Upper lobe of left lung (tissue), 6 donors: ENCODE measurements at regions not wholly inside any gene's neighbourhood (a gene's known extent, or its start where the extent isn't known, plus 50 kb on each side); places are given as distances from the start of the nearest gene placed in this dataset.
"Not testable (repeated sequence)": the region's sequence is repeated elsewhere in the genome, so short reads cannot be mapped to it uniquely, and the experiment has no call there.

Experiments
- ATAC-seq, 2 donors: fragments of 200-7000 bp; cut with Tn5 transposase; one replicate each; pipeline ENCODE4 v1.9.1; 2022; ENCODE audit warnings: mild to moderate bottlenecking in 2 of 2, moderate library complexity in 2 of 2; ENCODE audit not compliant: low FRiP score in 2 of 2
- DNase-seq, 2 donors: peaks; one replicate each; pipeline ENCODE4 v3.0.0-alpha.2; 2019 to 2020
- H3K27ac ChIP-seq, 4 donors: fragments of 200-600 bp; sonication (generic); one replicate each; pipeline ENCODE4 v1.5.1; 2016 to 2019
- H3K27me3 ChIP-seq, 4 donors: fragments of 200-600 bp; sonication (generic); one replicate each; pipeline ENCODE4 v1.5.1; 2017 to 2019
- H3K36me3 ChIP-seq, 4 donors: fragments of 200-600 bp; sonication (generic); one replicate each; pipeline ENCODE4 v1.5.1; 2016 to 2019
- H3K4me1 ChIP-seq, 4 donors: fragments of 200-600 bp; sonication (generic); one replicate each; pipeline ENCODE4 v1.5.1; 2018 to 2019
- H3K4me3 ChIP-seq, 4 donors: fragments of 200-600 bp; sonication (generic); one replicate each; pipeline ENCODE4 v1.5.1; 2017 to 2019; ENCODE audit warnings: mild to moderate bottlenecking in 2 of 4, moderate library complexity in 1 of 4
- H3K9me3 ChIP-seq, 4 donors: fragments of 200-600 bp; sonication (generic); one replicate each; pipeline ENCODE4 v1.5.1; 2018 to 2019
- EP300 ChIP-seq, 4 donors: sonication (generic); formaldehyde crosslinking; IDR thresholded peaks; one replicate each; pipeline ENCODE4 v1.5.1; 2017; ENCODE audit warnings: antibody characterized with exemption in 4 of 4, control low read depth in 2 of 4
- POLR2A ChIP-seq, 4 donors: fragments of 450-650 bp; IDR thresholded peaks; one replicate each; pipeline ENCODE4 v1.5.1; 2016 to 2017; ENCODE audit warnings: antibody characterized with exemption in 4 of 4, mild to moderate bottlenecking in 2 of 4
- POLR2AphosphoS5 ChIP-seq, 2 donors: sonication (generic); formaldehyde crosslinking; IDR thresholded peaks; one replicate each; pipeline ENCODE4 v1.5.1; 2017; ENCODE audit warnings: antibody characterized with exemption in 2 of 2
- WGBS, 2 donors: methylation state at CpG; one replicate each; pipeline ENCODE4 v1.1.5; 2017 to 2018; 5-methylcytosine and 5-hydroxymethylcytosine counted together
- TF ChIP-seq, protein P1 (sequence below), 6 experiments: fragments of 450-650 bp in 4 of 6; fragments of 200-600 bp in 2 of 6; sonication (generic) in 2 of 6; IDR thresholded peaks; one replicate each; pipeline ENCODE4 v1.5.1; 2016 to 2019; ENCODE audit warnings: antibody characterized with exemption in 6 of 6
- donor health status: DM: no; HTN: no; CAD: no; lungs with moderate emphysema.
- donor health status: DM: no; HTN: yes; CAD: no; lungs with severe emphysema.

DNA sequence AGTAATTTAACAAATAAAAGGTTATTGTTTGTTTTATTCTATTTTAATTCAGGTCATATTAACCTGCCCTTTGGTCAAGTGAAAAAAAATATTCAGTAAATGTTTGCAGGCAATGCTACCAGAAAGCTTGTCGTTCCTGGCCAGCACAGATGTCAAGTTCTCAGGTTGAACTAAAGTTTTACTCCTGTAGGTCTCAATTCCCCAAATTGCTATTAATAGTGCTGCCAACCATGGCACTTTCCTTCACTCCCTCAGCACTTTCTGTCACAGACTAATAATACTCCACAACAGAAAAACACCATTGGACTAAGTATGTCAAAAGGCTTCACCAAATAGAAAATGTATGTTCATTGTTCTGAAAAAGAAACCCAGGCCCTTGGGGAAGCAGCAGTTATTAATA lies 79.2 kb upstream of the C4orf54 start:
- DNase-seq (no peak), ATAC-seq (no peak)
- Histone ChIP-seq H3K4me3 (no peak overlapping the region), H3K27ac (no peak overlapping the region), H3K36me3 (no peaks in the 10 kb centered on the region), H3K27me3 (no peaks in the 10 kb centered on the region), H3K4me1 (no peaks in the 10 kb centered on the region), H3K9me3 (no peaks in the 10 kb centered on the region)
- no peak for TF ChIP-seq EP300 (IDR thresholded peaks at IDR 0.05)
- TF ChIP-seq, protein P1, sequence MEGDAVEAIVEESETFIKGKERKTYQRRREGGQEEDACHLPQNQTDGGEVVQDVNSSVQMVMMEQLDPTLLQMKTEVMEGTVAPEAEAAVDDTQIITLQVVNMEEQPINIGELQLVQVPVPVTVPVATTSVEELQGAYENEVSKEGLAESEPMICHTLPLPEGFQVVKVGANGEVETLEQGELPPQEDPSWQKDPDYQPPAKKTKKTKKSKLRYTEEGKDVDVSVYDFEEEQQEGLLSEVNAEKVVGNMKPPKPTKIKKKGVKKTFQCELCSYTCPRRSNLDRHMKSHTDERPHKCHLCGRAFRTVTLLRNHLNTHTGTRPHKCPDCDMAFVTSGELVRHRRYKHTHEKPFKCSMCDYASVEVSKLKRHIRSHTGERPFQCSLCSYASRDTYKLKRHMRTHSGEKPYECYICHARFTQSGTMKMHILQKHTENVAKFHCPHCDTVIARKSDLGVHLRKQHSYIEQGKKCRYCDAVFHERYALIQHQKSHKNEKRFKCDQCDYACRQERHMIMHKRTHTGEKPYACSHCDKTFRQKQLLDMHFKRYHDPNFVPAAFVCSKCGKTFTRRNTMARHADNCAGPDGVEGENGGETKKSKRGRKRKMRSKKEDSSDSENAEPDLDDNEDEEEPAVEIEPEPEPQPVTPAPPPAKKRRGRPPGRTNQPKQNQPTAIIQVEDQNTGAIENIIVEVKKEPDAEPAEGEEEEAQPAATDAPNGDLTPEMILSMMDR (IDR thresholded peaks at IDR 0.05): no peak
- no peak for TF ChIP-seq POLR2AphosphoS5 (IDR thresholded peaks at IDR 0.05)
- TF ChIP-seq POLR2A (IDR thresholded peaks at IDR 0.05): no peak
- whole genome bisulfite sequencing, 2 donors: 37 to 89% methylated on average over 1 of the region's 1 CpG

DNA sequence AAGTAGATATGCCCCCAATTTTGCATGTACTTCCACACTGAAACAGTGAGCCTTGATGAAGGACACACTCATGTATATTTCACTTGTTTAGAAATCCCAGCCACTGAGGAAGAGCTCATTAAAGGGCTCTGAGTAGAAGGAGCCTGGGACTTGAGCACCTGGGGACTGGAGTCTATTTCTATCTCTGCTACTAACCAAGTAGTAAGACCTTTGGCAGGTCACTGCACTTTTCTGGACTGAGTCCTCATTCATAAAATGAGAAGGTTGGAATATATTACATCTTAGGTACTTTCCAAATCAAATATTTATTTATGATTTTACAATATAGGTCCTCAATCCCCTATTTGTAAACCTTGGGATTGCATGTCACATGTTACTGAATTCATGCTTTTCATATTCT lies 78.2 kb upstream of the C4orf54 start:
- DNase-seq (no peak), ATAC-seq (no peak)
- H3K27ac ChIP-seq: no peak overlapping the region
- no peaks in the 10 kb centered on the region for H3K27me3 ChIP-seq
- TF ChIP-seq POLR2AphosphoS5 (IDR thresholded peaks at IDR 0.05) (no peak), POLR2A (IDR thresholded peaks at IDR 0.05) (no peak), EP300 (IDR thresholded peaks at IDR 0.05) (no peak)
- TF ChIP-seq, protein P1 (IDR thresholded peaks at IDR 0.05): no peak
- no peaks in the 10 kb centered on the region for H3K4me1 ChIP-seq
- no peaks in the 10 kb centered on the region for H3K9me3 ChIP-seq
- no peaks in the 10 kb centered on the region for H3K36me3 ChIP-seq
- H3K4me3 ChIP-seq: no peak overlapping the region

DNA sequence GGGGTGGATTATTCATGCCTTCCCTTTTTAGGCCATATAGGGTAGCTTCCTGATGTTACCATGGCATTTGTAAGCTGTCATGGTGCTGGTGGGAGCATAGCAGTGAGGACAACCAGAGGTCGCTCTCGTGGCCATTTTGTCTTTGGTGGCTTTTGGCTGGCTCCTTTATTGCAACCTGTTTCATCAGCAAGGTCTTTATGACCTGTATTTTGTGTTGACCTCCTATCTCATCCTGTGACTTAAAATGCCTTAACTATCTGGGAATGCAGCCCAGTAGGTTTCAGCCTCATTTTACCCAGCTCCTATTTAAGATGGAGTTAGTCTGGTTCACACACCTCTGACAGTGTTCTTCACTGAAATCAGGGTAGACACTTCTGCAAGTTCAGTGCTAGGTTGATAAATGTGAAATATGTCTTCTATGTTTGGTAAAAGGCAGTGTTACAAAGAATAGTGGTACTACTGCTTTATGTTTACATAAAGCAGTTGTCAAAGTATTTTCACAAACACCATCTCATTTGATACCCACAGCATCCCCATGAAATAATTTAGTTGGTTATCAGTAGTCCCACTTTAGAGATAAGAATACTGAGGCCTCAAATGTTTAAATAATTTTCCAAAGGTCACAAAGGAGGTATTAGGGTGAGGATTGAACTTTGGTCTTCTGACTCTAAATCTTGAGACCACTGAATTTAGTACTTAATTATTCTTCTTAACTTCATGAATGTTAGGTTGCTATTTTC lies 77.1 kb upstream of the C4orf54 start:
- WGBS, 2 donors: 89 to 95% methylated on average over 2 of the region's 2 CpGs
- H3K9me3 ChIP-seq: no peaks in the 10 kb centered on the region
- ATAC-seq (no peak), DNase-seq (no peak)
- no peak for TF ChIP-seq POLR2A (IDR thresholded peaks at IDR 0.05)
- no peak for TF ChIP-seq EP300 (IDR thresholded peaks at IDR 0.05)
- TF ChIP-seq POLR2AphosphoS5 (IDR thresholded peaks at IDR 0.05): no peak
- TF ChIP-seq, protein P1 (IDR thresholded peaks at IDR 0.05): no peak
- no peak overlapping the region for H3K4me3 ChIP-seq
- no peak overlapping the region for H3K27ac ChIP-seq
- H3K4me1 ChIP-seq: no peaks in the 10 kb centered on the region
- H3K36me3 ChIP-seq: no peaks in the 10 kb centered on the region
- H3K27me3 ChIP-seq: no peaks in the 10 kb centered on the region

DNA sequence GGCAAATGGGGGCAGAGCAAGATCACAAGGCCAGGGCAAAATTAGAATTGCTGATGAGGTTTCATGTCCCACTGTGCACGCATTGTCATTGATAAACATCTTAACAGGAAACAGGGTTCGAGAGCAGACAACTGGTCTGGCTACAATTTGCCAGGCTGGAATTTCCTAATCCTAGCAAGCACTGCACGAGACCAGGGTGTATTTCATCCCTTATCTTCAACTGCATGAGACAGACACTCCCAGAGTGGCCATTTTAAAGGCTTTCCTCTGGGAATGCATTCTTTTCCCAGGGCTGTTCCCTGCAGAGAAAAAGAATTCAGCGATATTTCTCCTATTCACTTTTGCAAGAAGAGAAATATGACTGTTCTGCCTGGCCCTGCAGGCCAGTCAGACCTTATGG lies 75.8 kb upstream of the C4orf54 start:
- WGBS, 2 donors: 71 to 74% methylated on average over 4 of the region's 4 CpGs
- H3K4me1 ChIP-seq, H3K27me3 ChIP-seq, DNase-seq, H3K27ac ChIP-seq, ATAC-seq, H3K36me3 ChIP-seq, H3K4me3 ChIP-seq, H3K9me3 ChIP-seq: not testable (repeated sequence)

DNA sequence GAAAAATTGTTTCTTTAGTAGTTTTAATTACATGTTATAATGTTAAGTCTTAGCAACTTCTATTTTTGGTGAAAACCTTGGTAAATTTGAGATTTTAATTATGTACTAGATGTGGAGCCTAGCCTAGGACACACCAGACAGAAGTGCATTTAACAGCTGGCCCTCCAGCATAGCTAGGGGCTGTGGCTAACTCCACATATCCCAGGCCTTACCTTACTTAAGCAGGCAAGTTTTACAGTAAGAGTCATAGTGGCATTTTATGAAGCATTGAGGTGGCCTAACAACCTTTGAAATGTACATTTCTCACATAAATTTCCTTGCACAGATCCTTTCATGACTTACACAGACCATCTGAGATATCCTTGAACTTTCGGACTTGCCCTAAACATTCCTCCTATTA lies 71.6 kb upstream of the C4orf54 start:
- TF ChIP-seq POLR2A (IDR thresholded peaks at IDR 0.05): no peak
- TF ChIP-seq, protein P1 (IDR thresholded peaks at IDR 0.05): no peak
- TF ChIP-seq EP300 (IDR thresholded peaks at IDR 0.05): no peak
- TF ChIP-seq POLR2AphosphoS5 (IDR thresholded peaks at IDR 0.05): no peak

More for the DNA sequence above, 71.6 kb upstream of the C4orf54 start:
- WGBS, 2 donors: 90 to 94% methylated on average over 1 of the region's 1 CpG
- H3K4me3 ChIP-seq: no peak overlapping the region
- no peaks in the 10 kb centered on the region for H3K9me3 ChIP-seq
- no peak for DNase-seq
- peaks cover 0 to 2% (median under 1%) of the 10 kb centered on the region in 4 donors for H3K4me1 ChIP-seq
- no peak overlapping the region for H3K27ac ChIP-seq
- H3K27me3 ChIP-seq: no peaks in the 10 kb centered on the region
- no peak for ATAC-seq
- H3K36me3 ChIP-seq: no peaks in the 10 kb centered on the region
